Liver (tissue), 8 donors: ENCODE measurements at regions not wholly inside any gene's neighbourhood (a gene's known extent, or its start where the extent isn't known, plus 50 kb on each side); places are given as distances from the start of the nearest gene placed in this dataset.

Experiments used
- DNase-seq: peaks from one replicate; pipeline ENCODE4 v3.0.0-alpha.2; 2017; ENCODE audit warnings: low spot score
- H3K27ac ChIP-seq, 2 donors: one replicate each; pipeline ENCODE4 v1.7.0; 2013; ENCODE audit warnings: inconsistent platforms in 2 of 2, low read length in 2 of 2, control low read depth in 1 of 2, low read depth in 1 of 2, mild to moderate bottlenecking in 1 of 2
- H3K27me3 ChIP-seq, 4 donors: one replicate each; pipeline versions ENCODE4 v1.6.1 to v1.7.0; 2013; ENCODE audit warnings: low read length in 3 of 4, inconsistent platforms in 1 of 4, mild to moderate bottlenecking in 1 of 4, moderate library complexity in 1 of 4; ENCODE audit not compliant: control insufficient read depth in 4 of 4, insufficient read depth in 4 of 4
- H3K36me3 ChIP-seq, 4 donors: one replicate each; pipeline versions ENCODE4 v1.6.1 to v1.7.0; 2013; ENCODE audit warnings: low read length in 3 of 4, mild to moderate bottlenecking in 3 of 4, low read depth in 1 of 4, moderate library complexity in 1 of 4; ENCODE audit not compliant: control insufficient read depth in 4 of 4, insufficient read depth in 3 of 4
- H3K4me1 ChIP-seq, 4 donors: one replicate each; pipeline versions ENCODE4 v1.6.1 to v1.7.0; 2013; ENCODE audit warnings: low read length in 3 of 4, mild to moderate bottlenecking in 3 of 4, moderate library complexity in 1 of 4; ENCODE audit not compliant: control insufficient read depth in 4 of 4, insufficient read depth in 4 of 4
- H3K4me3 ChIP-seq, 3 donors: one replicate each; pipeline versions ENCODE4 v1.6.1 to v1.7.0; 2013; ENCODE audit warnings: low read length in 3 of 3, control low read depth in 1 of 3, low read depth in 1 of 3, mild to moderate bottlenecking in 1 of 3
- H3K9ac ChIP-seq, 2 donors: one replicate each; pipeline ENCODE4 v1.7.0; 2013; ENCODE audit warnings: low read length in 2 of 2, mild to moderate bottlenecking in 2 of 2, moderate library complexity in 2 of 2, control low read depth in 1 of 2, low read depth in 1 of 2
- H3K9me3 ChIP-seq, 4 donors: one replicate each; pipeline versions ENCODE4 v1.6.1 to v1.7.0; 2013; ENCODE audit warnings: low read length in 3 of 4; ENCODE audit not compliant: control insufficient read depth in 4 of 4
- ATF3 ChIP-seq: IDR thresholded peaks from 2 replicates; pipeline ENCODE4 v1.6.1; 2016; ENCODE audit warnings: antibody characterized with exemption
- CTCF ChIP-seq: fragments of 150-350 bp; IDR thresholded peaks from 2 replicates; pipeline ENCODE4 v1.5.1; 2017; ENCODE audit warnings: improper control_type of control experiment, low read depth, low read length; ENCODE audit not compliant: missing input control
- EGR1 ChIP-seq, 2 donors: IDR thresholded peaks; 2 replicates each; pipeline ENCODE4 v1.6.1; 2016 to 2018; ENCODE audit warnings: antibody characterized with exemption in 2 of 2, low read depth in 2 of 2
- FOXA1 ChIP-seq: IDR thresholded peaks from 2 replicates; pipeline ENCODE4 v1.6.1; 2016; ENCODE audit warnings: antibody characterized with exemption
- FOXA2 ChIP-seq: IDR thresholded peaks from 2 replicates; pipeline ENCODE4 v1.6.1; 2016; ENCODE audit warnings: antibody characterized with exemption
- GABPA ChIP-seq, 2 donors: IDR thresholded peaks in 1 of 2; conservative IDR thresholded peaks in 1 of 2; 2 replicates each; pipeline ENCODE4 v1.6.1; 2016; ENCODE audit warnings: antibody characterized with exemption in 2 of 2, mild to moderate bottlenecking in 1 of 2, moderate library complexity in 1 of 2
- JUND ChIP-seq, 2 donors: IDR thresholded peaks; 2 replicates each; pipeline ENCODE4 v1.6.1; 2016; ENCODE audit warnings: antibody characterized with exemption in 2 of 2
- NR2F2 ChIP-seq: IDR thresholded peaks from 2 replicates; pipeline ENCODE4 v1.6.1; 2016; ENCODE audit warnings: antibody characterized with exemption
- RAD21 ChIP-seq, 2 donors: IDR thresholded peaks; 2 replicates each; pipeline ENCODE4 v1.6.1; 2016; ENCODE audit warnings: antibody characterized with exemption in 2 of 2, mild to moderate bottlenecking in 2 of 2
- REST ChIP-seq: IDR thresholded peaks from 2 replicates; pipeline ENCODE4 v1.6.1; 2016; ENCODE audit warnings: antibody characterized with exemption, mild to moderate bottlenecking
- RXRA ChIP-seq, 2 donors: IDR thresholded peaks; 2 replicates each; pipeline ENCODE4 v1.6.1; 2017 to 2018; ENCODE audit warnings: antibody characterized with exemption in 2 of 2, mild to moderate bottlenecking in 1 of 2
- SP1 ChIP-seq: IDR thresholded peaks from 2 replicates; pipeline ENCODE4 v1.6.1; 2018; ENCODE audit warnings: antibody characterized with exemption, mild to moderate bottlenecking
- TAF1 ChIP-seq: conservative IDR thresholded peaks from 2 replicates; pipeline ENCODE4 v1.6.1; 2016; ENCODE audit warnings: antibody characterized with exemption, mild to moderate bottlenecking
- YY1 ChIP-seq: IDR thresholded peaks from 2 replicates; pipeline ENCODE4 v1.6.1; 2016; ENCODE audit warnings: antibody characterized with exemption, mild to moderate bottlenecking
- WGBS: extraction: QIAGEN DNeasy Blood & Tissue Kit; methylation state at CpG from one replicate; pipeline ENCODE4 v1.1.7; 2013; 5-methylcytosine and 5-hydroxymethylcytosine counted together
- TF ChIP-seq, protein P1 (sequence below): IDR thresholded peaks from 2 replicates; pipeline ENCODE4 v1.6.1; 2016; ENCODE audit warnings: antibody characterized with exemption
- TF ChIP-seq, protein P2 (sequence below): IDR thresholded peaks from 2 replicates; pipeline ENCODE4 v1.6.1; 2016; ENCODE audit warnings: antibody characterized with exemption
- donor health status: healthy.
- donor health status: healthy.
- donor health status: healthy.
- donor health status: healthy.
- donor health status: healthy.

GRCh38 chr2:240291337-240292034 is 144.0 kb upstream of the GPC1 start:
- Histone ChIP-seq H3K9ac (no peak overlapping the region), H3K27me3 (no peaks in the 10 kb centered on the region), H3K36me3 (no peaks in the 10 kb centered on the region), H3K27ac (no peak overlapping the region), H3K4me1 (no peaks in the 10 kb centered on the region), H3K9me3 (no peaks in the 10 kb centered on the region), H3K4me3 (no peak overlapping the region)
- no peak for DNase-seq
- TF ChIP-seq ATF3 = no peak
- peak in 1 of 2 donors; percentile 15 for TF ChIP-seq RAD21 (IDR thresholded peaks at IDR 0.05)
- no peak for TF ChIP-seq EGR1 (IDR thresholded peaks at IDR 0.05; ENCODE audit: low read depth in 2 of 2)
- TF ChIP-seq REST = no peak
- TF ChIP-seq SP1 = peak; percentile 81
- TF ChIP-seq JUND (IDR thresholded peaks at IDR 0.05) = no peak
- TF ChIP-seq NR2F2 = peak; percentile 82
- TF ChIP-seq FOXA1 = no peak
- no peak for TF ChIP-seq CTCF
- TF ChIP-seq, protein P1, sequence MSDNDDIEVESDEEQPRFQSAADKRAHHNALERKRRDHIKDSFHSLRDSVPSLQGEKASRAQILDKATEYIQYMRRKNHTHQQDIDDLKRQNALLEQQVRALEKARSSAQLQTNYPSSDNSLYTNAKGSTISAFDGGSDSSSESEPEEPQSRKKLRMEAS = no peak
- TF ChIP-seq TAF1 = no peak
- TF ChIP-seq, protein P2, sequence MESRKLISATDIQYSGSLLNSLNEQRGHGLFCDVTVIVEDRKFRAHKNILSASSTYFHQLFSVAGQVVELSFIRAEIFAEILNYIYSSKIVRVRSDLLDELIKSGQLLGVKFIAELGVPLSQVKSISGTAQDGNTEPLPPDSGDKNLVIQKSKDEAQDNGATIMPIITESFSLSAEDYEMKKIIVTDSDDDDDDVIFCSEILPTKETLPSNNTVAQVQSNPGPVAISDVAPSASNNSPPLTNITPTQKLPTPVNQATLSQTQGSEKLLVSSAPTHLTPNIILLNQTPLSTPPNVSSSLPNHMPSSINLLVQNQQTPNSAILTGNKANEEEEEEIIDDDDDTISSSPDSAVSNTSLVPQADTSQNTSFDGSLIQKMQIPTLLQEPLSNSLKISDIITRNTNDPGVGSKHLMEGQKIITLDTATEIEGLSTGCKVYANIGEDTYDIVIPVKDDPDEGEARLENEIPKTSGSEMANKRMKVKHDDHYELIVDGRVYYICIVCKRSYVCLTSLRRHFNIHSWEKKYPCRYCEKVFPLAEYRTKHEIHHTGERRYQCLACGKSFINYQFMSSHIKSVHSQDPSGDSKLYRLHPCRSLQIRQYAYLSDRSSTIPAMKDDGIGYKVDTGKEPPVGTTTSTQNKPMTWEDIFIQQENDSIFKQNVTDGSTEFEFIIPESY = no peak
- TF ChIP-seq FOXA2 = no peak
- peak; percentile 96 to 97 for TF ChIP-seq RXRA (IDR thresholded peaks at IDR 0.05)
- TF ChIP-seq GABPA (IDR thresholded peaks at IDR 0.05 in 1 of 2, conservative IDR thresholded peaks at IDR 0.05 in 1 of 2) = no peak
- no peak for TF ChIP-seq YY1
- WGBS = 81% methylated on average over 16 of the region's 16 CpGs
